ENCODE measurements at regions not wholly inside any gene's neighbourhood (a gene's known extent, or its start where the extent isn't known, plus 50 kb on each side); places are given as distances from the start of the nearest gene placed in this dataset.

- no peak for TF ChIP-seq EZH2 (IDR thresholded peaks at IDR 0.05; ENCODE audit: borderline replicate concordance)
- TF ChIP-seq CTCF (IDR thresholded peaks at IDR 0.05; ENCODE audit: poor library complexity) = no peak
These were observed 1002.6 kb downstream of the GALC start for GRCh38 chr14:86990396-86990795.

Measured in hepatocyte (in vitro differentiated cells).